DND-41 (cell line): ENCODE measurements at regions not wholly inside any gene's neighbourhood (a gene's known extent, or its start where the extent isn't known, plus 50 kb on each side); places are given as distances from the start of the nearest gene placed in this dataset.

Experiments
- ATAC-seq: fragments of 200-7000 bp; cut with Tn5 transposase; 3 replicates; pipeline ENCODE4 v1.9.1; 2021; ENCODE audit warnings: low read depth; ENCODE audit not compliant: insufficient read depth
- DNase-seq: peaks from one replicate; pipeline ENCODE4 v3.0.0-alpha.2; 2020
- H2AFZ ChIP-seq: 2 replicates; pipeline ENCODE4 v1.6.0; 2012; ENCODE audit warnings: low read depth, low read length
- H3K27ac ChIP-seq: 2 replicates; pipeline ENCODE4 v1.5.1; 2012; ENCODE audit warnings: low read length, inconsistent platforms
- H3K27me3 ChIP-seq: fragments of 200-600 bp; sonication (generic); 2 replicates; pipeline ENCODE4 v1.6.0; 2012; ENCODE audit warnings: low read length, mild to moderate bottlenecking, inconsistent platforms; ENCODE audit not compliant: insufficient read depth, poor library complexity
- H3K36me3 ChIP-seq: 2 replicates; pipeline ENCODE4 v1.5.1; 2012; ENCODE audit warnings: low read length, inconsistent platforms; ENCODE audit not compliant: insufficient read depth
- H3K4me1 ChIP-seq: 2 replicates; pipeline ENCODE4 v1.5.1; 2012; ENCODE audit warnings: mild to moderate bottlenecking, low read length; ENCODE audit not compliant: insufficient read depth
- H3K4me2 ChIP-seq: 2 replicates; pipeline ENCODE4 v1.6.0; 2012; ENCODE audit warnings: mild to moderate bottlenecking, moderate library complexity, low read length, inconsistent platforms; ENCODE audit not compliant: insufficient read depth
- H3K4me3 ChIP-seq, 2 experiments: fragments of 200-600 bp in 1 of 2; shearing (Covaris generic) in 1 of 2; 2 replicates each; pipeline ENCODE4 v1.5.1; 2012 to 2016; ENCODE audit warnings: inconsistent platforms in 2 of 2, low read length in 2 of 2, mild to moderate bottlenecking in 2 of 2, low read depth in 1 of 2, moderate library complexity in 1 of 2
- H3K79me2 ChIP-seq: 2 replicates; pipeline ENCODE4 v1.6.0; 2012; ENCODE audit warnings: low read length, inconsistent platforms; ENCODE audit not compliant: insufficient read depth
- H3K9ac ChIP-seq: 2 replicates; pipeline ENCODE4 v1.6.0; 2012; ENCODE audit warnings: low read depth, mild to moderate bottlenecking, inconsistent platforms, low read length, moderate library complexity
- H3K9me3 ChIP-seq: 2 replicates; pipeline ENCODE4 v1.5.1; 2012; ENCODE audit warnings: low read length, moderate library complexity, mild to moderate bottlenecking, inconsistent platforms; ENCODE audit not compliant: insufficient read depth, severe bottlenecking
- H4K20me1 ChIP-seq: 2 replicates; pipeline ENCODE4 v1.6.0; 2012; ENCODE audit warnings: low read length; ENCODE audit not compliant: insufficient read depth
- EZH2 ChIP-seq: IDR thresholded peaks from 3 replicates; pipeline ENCODE4 v1.6.1; 2012; ENCODE audit warnings: borderline replicate concordance, low read depth, mild to moderate bottlenecking, moderate library complexity, low read length, inconsistent platforms; ENCODE audit not compliant: severe bottlenecking
- TF ChIP-seq, protein P1 (sequence below): IDR thresholded peaks from 2 replicates; pipeline ENCODE4 v1.5.1; 2012; ENCODE audit warnings: borderline replicate concordance, low read length, moderate library complexity, mild to moderate bottlenecking; ENCODE audit not compliant: poor library complexity, severe bottlenecking; ENCODE audit errors: extremely low read depth

DNA sequence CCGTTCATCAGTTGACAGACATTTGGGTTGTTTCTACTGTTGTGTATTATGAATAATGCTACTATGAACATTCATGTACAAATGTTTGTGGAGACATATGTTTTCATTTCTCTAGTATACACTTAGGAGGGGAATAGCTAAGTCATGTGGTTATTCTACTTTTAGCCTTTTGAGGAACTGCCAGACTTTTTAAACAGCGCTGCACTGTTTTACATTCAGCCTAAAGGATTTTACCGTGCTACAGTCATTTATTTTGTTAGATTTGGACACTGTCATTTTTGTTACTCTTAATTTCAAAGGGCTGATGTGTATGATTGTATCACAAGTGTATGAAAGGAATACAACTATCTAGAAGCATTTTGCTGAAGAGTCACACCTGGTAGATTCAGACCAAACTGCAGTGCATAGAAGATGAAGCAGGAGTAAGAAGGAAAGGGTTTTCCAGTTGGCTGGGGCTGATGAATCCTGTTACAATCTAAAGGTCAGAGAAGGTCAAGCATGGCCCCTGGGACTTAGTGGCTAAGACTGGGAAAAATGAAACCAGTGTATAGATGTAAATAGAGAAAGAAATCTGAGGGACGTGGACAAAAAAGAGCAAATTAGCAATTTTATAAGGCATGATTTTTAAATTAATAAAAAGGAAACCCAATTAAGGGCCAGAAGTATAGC lies 509.7 kb downstream of the PSAT1 start:
- Histone ChIP-seq H3K27me3 (no peaks in the 10 kb centered on the region), H3K9me3 (no peaks in the 10 kb centered on the region), H3K27ac (no peak overlapping the region), H4K20me1 (no peaks in the 10 kb centered on the region), H3K36me3 (no peaks in the 10 kb centered on the region), H3K4me1 (no peaks in the 10 kb centered on the region), H3K79me2 (no peaks in the 10 kb centered on the region), H3K4me2 (no peak overlapping the region), H3K9ac (no peak overlapping the region), H3K4me3 (no peak overlapping the region), H2AFZ (no peak overlapping the region)
- no peak for TF ChIP-seq EZH2
- TF ChIP-seq, protein P1, sequence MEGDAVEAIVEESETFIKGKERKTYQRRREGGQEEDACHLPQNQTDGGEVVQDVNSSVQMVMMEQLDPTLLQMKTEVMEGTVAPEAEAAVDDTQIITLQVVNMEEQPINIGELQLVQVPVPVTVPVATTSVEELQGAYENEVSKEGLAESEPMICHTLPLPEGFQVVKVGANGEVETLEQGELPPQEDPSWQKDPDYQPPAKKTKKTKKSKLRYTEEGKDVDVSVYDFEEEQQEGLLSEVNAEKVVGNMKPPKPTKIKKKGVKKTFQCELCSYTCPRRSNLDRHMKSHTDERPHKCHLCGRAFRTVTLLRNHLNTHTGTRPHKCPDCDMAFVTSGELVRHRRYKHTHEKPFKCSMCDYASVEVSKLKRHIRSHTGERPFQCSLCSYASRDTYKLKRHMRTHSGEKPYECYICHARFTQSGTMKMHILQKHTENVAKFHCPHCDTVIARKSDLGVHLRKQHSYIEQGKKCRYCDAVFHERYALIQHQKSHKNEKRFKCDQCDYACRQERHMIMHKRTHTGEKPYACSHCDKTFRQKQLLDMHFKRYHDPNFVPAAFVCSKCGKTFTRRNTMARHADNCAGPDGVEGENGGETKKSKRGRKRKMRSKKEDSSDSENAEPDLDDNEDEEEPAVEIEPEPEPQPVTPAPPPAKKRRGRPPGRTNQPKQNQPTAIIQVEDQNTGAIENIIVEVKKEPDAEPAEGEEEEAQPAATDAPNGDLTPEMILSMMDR, result no peak
- DNase-seq (no peak), ATAC-seq (no peak)

DNA sequence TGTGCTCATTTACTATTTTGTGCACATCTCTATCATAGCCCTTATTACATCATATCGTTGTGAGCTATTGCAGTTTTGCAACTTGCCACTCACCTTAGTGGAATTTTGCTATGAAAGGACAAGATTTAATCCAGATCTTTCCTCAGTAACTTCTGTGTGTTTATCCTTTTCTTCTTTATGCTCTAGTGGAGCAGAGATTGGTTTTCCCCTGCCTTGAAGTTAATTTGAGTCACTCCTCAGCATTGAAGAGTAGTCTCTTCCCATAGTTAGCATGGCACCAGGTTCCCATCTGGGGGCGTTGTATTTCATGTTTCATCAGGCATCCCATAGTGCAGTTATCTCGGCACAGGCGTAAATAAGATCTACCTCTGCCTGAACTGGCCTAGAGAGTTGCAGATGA lies 510.4 kb downstream of the PSAT1 start:
- Histone ChIP-seq H3K9me3 (no peaks in the 10 kb centered on the region), H3K36me3 (no peaks in the 10 kb centered on the region), H2AFZ (no peak overlapping the region), H3K4me3 (no peak overlapping the region), H3K27ac (no peak overlapping the region), H3K4me1 (no peaks in the 10 kb centered on the region), H3K4me2 (no peak overlapping the region), H3K9ac (no peak overlapping the region), H3K27me3 (no peaks in the 10 kb centered on the region), H3K79me2 (no peaks in the 10 kb centered on the region), H4K20me1 (no peaks in the 10 kb centered on the region)
- ATAC-seq, result no peak
- TF ChIP-seq, protein P1, result no peak
- no peak for TF ChIP-seq EZH2
- DNase-seq, result no peak

DNA sequence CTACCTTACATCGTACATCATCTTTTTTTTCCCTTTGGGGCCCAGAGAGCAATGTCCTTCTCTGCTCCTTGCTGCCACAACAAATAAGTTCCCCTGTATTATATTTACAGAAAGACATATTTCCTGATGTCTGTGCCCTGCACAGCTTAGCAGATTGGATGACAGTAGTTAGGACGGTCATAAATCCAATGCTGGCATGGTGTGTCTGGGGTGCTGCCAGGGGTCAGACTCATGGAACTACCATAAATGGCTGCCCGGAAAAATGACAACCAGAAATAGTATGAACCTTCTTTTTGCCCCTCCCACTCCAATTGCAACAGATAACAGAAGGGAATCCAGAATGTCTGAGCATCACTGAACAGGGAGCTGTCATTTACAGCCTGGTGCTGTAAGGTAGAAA lies 511.1 kb downstream of the PSAT1 start:
- H3K79me2 ChIP-seq, result no peaks in the 10 kb centered on the region
- H3K9ac ChIP-seq, result no peak overlapping the region
- H4K20me1 ChIP-seq, result no peaks in the 10 kb centered on the region
- no peaks in the 10 kb centered on the region for H3K36me3 ChIP-seq
- H3K4me3 ChIP-seq, result no peak overlapping the region
- H3K9me3 ChIP-seq, result no peaks in the 10 kb centered on the region
- H3K4me2 ChIP-seq, result no peak overlapping the region
- H3K27me3 ChIP-seq, result no peaks in the 10 kb centered on the region
- no peak overlapping the region for H3K27ac ChIP-seq
- ATAC-seq (no peak), DNase-seq (no peak)
- no peaks in the 10 kb centered on the region for H3K4me1 ChIP-seq
- TF ChIP-seq EZH2, result no peak
- TF ChIP-seq, protein P1, result no peak
- H2AFZ ChIP-seq, result no peak overlapping the region
